Stomach (tissue), 8 donors: ENCODE measurements at regions not wholly inside any gene's neighbourhood (a gene's known extent, or its start where the extent isn't known, plus 50 kb on each side); places are given as distances from the start of the nearest gene placed in this dataset.

Source experiments
- DNase-seq, 2 donors: peaks; one replicate each; pipeline versions ENCODE4 v3.0.0 to v3.0.0-alpha.2; 2013 to 2019
- H3K27ac ChIP-seq, 5 donors: fragments of 200-600 bp in 4 of 5; sonication (generic) in 4 of 5; one replicate each; pipeline ENCODE4 v1.5.1; 2013 to 2019; ENCODE audit warnings: mild to moderate bottlenecking in 1 of 5, moderate library complexity in 1 of 5
- H3K27me3 ChIP-seq, 3 donors: fragments of 200-600 bp; sonication (generic); one replicate each; pipeline ENCODE4 v1.5.1; 2017 to 2019; ENCODE audit warnings: mixed run types in 1 of 3
- H3K36me3 ChIP-seq, 4 donors: fragments of 200-600 bp; sonication (generic); 1 replicate in 3 of 4; 2 replicates in 1 of 4; pipeline ENCODE4 v1.5.1; 2016 to 2019
- H3K4me1 ChIP-seq, 4 donors: fragments of 200-600 bp; sonication (generic); one replicate each; pipeline ENCODE4 v1.5.1; 2016 to 2019
- H3K4me3 ChIP-seq, 4 donors: fragments of 200-600 bp; sonication (generic) in 3 of 4; one replicate each; pipeline ENCODE4 v1.5.1; 2016 to 2019; ENCODE audit warnings: mild to moderate bottlenecking in 1 of 4
- H3K9me3 ChIP-seq, 4 donors: fragments of 200-600 bp; sonication (generic); one replicate each; pipeline ENCODE4 v1.5.1; 2016 to 2019
- EP300 ChIP-seq: sonication (generic); formaldehyde crosslinking; IDR thresholded peaks from one replicate; pipeline ENCODE4 v1.6.1; 2017; ENCODE audit warnings: antibody characterized with exemption
- POLR2A ChIP-seq, 4 donors: fragments of 450-650 bp; IDR thresholded peaks; one replicate each; pipeline ENCODE4 v1.6.1; 2016; ENCODE audit warnings: antibody characterized with exemption in 4 of 4, control low read depth in 2 of 4, mild to moderate bottlenecking in 1 of 4, moderate library complexity in 1 of 4
- POLR2AphosphoS5 ChIP-seq, 3 donors: sonication (generic); formaldehyde crosslinking; IDR thresholded peaks; one replicate each; pipeline ENCODE4 v1.6.1; 2016; ENCODE audit warnings: antibody characterized with exemption in 3 of 3
- WGBS, 5 donors: extraction: QIAGEN DNeasy Blood & Tissue Kit in 3 of 5; methylation state at CpG; one replicate each; pipeline versions ENCODE4 v1.1.5 to v1.1.7; 2013 to 2018; 5-methylcytosine and 5-hydroxymethylcytosine counted together
- intact Hi-C: fragments of 100-400 bp; cut with DNase I; formaldehyde crosslinking; loops from one replicate; pipeline ENCODE4 v1.15.1; 2023; ENCODE audit warnings: low total_unique reads
- TF ChIP-seq, protein P1 (sequence below), 7 experiments: fragments of 450-650 bp in 4 of 7; fragments of 200-600 bp in 3 of 7; sonication (generic) in 3 of 7; IDR thresholded peaks; one replicate each; pipeline ENCODE4 v1.5.1; 2016 to 2019; ENCODE audit warnings: antibody characterized with exemption in 7 of 7, control low read depth in 2 of 7, mild to moderate bottlenecking in 1 of 7
- donor health status: healthy with polysubstance abuse.
- donor health status: Bipolar disorder and iron deficiency.
- donor health status: healthy.

- Histone ChIP-seq H3K4me1 (peaks cover 0 to under 1% (median 0%) of the 10 kb centered on the region in 4 donors), H3K27ac (no peak overlapping the region), H3K9me3 (no peaks in the 10 kb centered on the region), H3K27me3 (no peaks in the 10 kb centered on the region), H3K4me3 (no peak overlapping the region), H3K36me3 (no peaks in the 10 kb centered on the region)
- intact Hi-C loops: no loop called here
- WGBS, 5 donors: 90 to 98% (median 94%) methylated on average over 4 of the region's 4 CpGs
- DNase-seq: no peak
- TF ChIP-seq EP300 (no peak), POLR2AphosphoS5 (IDR thresholded peaks at IDR 0.05) (no peak), POLR2A (IDR thresholded peaks at IDR 0.05) (no peak)
- TF ChIP-seq, protein P1, sequence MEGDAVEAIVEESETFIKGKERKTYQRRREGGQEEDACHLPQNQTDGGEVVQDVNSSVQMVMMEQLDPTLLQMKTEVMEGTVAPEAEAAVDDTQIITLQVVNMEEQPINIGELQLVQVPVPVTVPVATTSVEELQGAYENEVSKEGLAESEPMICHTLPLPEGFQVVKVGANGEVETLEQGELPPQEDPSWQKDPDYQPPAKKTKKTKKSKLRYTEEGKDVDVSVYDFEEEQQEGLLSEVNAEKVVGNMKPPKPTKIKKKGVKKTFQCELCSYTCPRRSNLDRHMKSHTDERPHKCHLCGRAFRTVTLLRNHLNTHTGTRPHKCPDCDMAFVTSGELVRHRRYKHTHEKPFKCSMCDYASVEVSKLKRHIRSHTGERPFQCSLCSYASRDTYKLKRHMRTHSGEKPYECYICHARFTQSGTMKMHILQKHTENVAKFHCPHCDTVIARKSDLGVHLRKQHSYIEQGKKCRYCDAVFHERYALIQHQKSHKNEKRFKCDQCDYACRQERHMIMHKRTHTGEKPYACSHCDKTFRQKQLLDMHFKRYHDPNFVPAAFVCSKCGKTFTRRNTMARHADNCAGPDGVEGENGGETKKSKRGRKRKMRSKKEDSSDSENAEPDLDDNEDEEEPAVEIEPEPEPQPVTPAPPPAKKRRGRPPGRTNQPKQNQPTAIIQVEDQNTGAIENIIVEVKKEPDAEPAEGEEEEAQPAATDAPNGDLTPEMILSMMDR (IDR thresholded peaks at IDR 0.05): no peak
These were observed 70.0 kb downstream of the LMO4 start for GRCh38 chr1:87398641-87399040.

DNA sequence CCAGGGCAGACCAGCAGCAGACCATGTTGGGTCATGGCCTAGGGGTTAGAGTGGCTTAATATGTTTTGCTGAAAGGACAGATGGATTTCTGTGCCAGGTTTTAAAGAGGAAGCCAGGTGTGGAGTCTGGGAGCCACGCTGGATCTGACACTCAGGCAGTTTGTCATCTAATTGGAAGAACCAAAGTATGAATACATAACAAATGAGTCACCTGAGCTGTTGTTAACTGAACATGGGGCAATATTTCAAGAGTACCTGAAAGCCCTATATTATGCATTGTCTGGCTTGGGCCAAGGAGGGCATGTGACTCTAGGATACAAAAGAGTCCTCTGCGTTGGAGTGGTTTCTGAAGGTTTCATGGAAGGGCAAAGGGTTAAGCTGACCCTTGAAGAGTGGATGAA lies 70.6 kb downstream of the LMO4 start:
- DNase-seq: no peak
- H3K36me3 ChIP-seq: no peaks in the 10 kb centered on the region
- H3K27me3 ChIP-seq: no peaks in the 10 kb centered on the region
- H3K4me1 ChIP-seq: no peaks in the 10 kb centered on the region
- no peaks in the 10 kb centered on the region for H3K9me3 ChIP-seq
- H3K27ac ChIP-seq: no peak overlapping the region
- H3K4me3 ChIP-seq: no peak overlapping the region
- 63 to 72% (median 68%) methylated on average over 2 of the region's 2 CpGs for WGBS, 5 donors
- intact Hi-C loops: no loop called here
- TF ChIP-seq POLR2AphosphoS5 (IDR thresholded peaks at IDR 0.05) (no peak), EP300 (no peak), POLR2A (IDR thresholded peaks at IDR 0.05) (no peak)
- TF ChIP-seq, protein P1 (IDR thresholded peaks at IDR 0.05): no peak

DNA sequence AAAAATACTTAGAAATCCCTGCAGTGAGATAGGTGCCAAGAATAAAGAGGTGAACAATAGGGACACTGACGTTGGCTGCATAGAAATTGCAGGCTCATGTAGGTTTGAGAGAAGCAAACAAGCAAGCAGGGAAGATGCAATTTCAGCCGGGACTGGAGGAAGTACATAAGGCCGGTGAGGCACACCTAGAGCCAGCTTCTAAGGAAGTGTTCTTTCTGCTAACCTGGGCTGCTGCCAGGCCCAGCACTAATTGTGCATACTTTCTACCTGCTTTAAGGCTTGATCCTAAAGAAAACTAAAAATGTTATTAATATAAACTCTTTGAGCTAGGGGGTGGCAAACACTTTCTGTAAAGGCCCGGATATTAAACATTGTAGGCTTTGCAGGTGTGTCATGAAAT lies 71.0 kb downstream of the LMO4 start:
- Histone ChIP-seq H3K4me1 (no peaks in the 10 kb centered on the region), H3K4me3 (no peak overlapping the region), H3K9me3 (no peaks in the 10 kb centered on the region), H3K36me3 (no peaks in the 10 kb centered on the region), H3K27me3 (no peaks in the 10 kb centered on the region), H3K27ac (no peak overlapping the region)
- DNase-seq: peak; percentile 39 to 44
- WGBS, 5 donors: 28 to 48% (median 40%) methylated on average over 4 of the region's 4 CpGs
- intact Hi-C loops: no loop called here
- TF ChIP-seq POLR2A (IDR thresholded peaks at IDR 0.05) (no peak), EP300 (no peak), POLR2AphosphoS5 (IDR thresholded peaks at IDR 0.05) (no peak)
- TF ChIP-seq, protein P1 (IDR thresholded peaks at IDR 0.05): no peak

GRCh38 chr1:87400813-87401212 lies 72.1 kb downstream of the LMO4 start:
- DNase-seq: no peak
- Histone ChIP-seq H3K27me3 (no peaks in the 10 kb centered on the region), H3K9me3 (no peaks in the 10 kb centered on the region), H3K36me3 (no peaks in the 10 kb centered on the region), H3K4me3 (no peak overlapping the region), H3K27ac (no peak overlapping the region), H3K4me1 (no peaks in the 10 kb centered on the region)
- TF ChIP-seq, protein P1 (IDR thresholded peaks at IDR 0.05): no peak
- TF ChIP-seq POLR2A (IDR thresholded peaks at IDR 0.05) (no peak), EP300 (no peak), POLR2AphosphoS5 (IDR thresholded peaks at IDR 0.05) (no peak)
- 88 to 96% (median 93%) methylated on average over 1 of the region's 1 CpG for WGBS, 5 donors
- intact Hi-C loops: no loop called here
